ENCODE measurements at regions not wholly inside any gene's neighbourhood (a gene's known extent, or its start where the extent isn't known, plus 50 kb on each side); places are given as distances from the start of the nearest gene placed in this dataset.

GRCh38 chr3:194805546-194805945, 119.9 kb downstream of the FAM43A start:
- no peak for DNase-seq

DNA sequence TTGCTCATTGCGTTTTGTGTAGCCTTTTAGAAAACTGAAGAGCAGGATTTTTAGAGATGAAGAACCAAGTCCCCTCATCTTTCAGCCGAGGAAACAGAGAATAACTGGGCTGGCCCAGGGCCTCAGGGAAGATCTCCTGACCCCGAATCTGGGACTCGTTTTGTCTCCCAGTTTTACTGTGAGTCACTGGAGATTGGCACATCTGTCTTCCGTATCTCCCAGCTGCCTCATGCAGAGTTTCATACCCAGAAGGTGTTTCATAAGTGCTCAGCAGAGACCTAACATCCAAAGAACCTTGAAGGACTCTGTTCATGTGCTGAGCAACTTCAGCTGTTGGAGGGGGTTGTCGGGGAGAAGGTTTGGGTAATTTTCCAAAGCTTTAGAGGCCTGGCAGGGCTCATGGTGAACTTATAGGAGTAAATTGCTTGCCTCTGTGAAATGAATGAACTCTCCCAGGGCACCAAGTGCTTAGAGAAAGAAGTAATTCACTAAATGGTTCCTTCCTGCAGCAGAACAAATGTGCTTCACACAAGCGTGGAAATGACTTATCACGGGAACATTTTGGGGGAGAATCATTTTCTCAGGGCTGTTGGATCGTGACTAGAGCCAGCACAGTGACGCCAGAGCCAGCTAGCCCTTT, 121.4 kb downstream of the FAM43A start:
- no peak for DNase-seq

DNA sequence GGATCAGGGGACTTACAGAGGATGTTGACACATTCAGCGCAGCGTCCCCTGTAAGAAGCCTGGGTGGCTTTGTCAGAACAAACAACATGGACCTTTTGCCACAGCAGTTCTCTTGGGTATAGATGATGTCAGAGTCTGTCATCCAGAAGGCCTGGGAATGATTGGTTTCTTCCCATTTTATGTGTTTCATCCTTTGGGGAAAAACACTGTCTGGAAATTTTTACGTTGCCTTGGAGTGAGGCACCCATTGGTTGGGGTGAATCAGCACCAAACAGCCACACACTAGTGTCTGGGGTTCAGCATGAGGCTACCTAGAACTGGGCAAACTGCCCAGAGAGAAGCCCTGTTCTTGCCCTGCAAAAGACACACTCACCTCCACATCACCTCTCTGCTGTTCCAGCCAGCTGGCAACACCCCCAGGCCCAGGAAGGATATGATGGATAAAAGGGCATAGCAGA, 123.0 kb downstream of the FAM43A start:
- no peak for DNase-seq

GRCh38 chr3:194809382-194809781, 123.7 kb downstream of the FAM43A start:
- no peak for DNase-seq

GRCh38 chr3:194810076-194810475, 124.4 kb downstream of the FAM43A start:
- DNase-seq, result no peak

GRCh38 chr3:194811118-194811517, 125.4 kb downstream of the FAM43A start:
- DNase-seq, result no peak

- peak; percentile 29 for DNase-seq
Measured at GRCh38 chr3:194812176-194812575, 126.5 kb downstream of the FAM43A start.

GRCh38 chr3:194814878-194815357, 129.2 kb downstream of the FAM43A start:
- no peak for DNase-seq

DNA sequence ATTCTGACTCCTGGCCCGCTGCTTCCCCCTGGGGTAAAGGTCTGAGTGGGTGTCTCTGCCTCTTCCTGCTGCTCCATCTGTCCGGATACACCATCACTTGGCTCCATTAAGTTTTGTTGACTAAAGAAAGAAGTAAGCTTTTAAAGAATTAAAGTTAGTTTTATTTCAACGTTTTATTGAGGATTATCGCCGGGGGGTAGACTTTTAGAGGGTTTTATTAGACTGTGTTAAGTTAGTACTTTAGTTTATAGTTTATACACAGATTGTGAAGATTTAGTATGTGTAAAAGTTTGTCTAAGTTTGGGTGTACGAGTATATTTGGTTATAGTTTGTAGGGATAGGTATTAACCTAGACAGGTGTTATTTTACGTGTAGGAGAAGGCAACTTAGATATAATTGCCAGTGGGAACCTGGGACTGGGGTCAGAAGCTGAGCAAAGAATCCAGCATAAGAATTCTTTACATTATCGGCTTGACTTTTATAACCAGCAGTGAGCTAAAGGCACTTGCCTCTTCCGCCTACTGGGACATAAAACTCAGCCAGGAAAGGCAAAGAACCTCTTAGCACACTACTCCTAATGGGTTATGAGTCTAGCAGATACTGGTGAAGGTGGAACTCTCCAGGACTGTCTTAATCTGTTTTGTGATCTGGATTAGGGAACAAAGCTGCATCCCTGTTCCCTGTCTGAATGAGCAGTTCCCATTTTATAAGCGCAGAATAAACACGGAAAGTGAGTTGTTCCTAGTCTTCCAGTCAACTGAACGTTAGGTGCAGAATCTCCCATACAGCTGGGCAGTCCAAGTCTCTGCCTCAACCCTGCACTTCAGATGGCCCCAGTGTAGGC, 131.3 kb downstream of the FAM43A start:
- no peak for DNase-seq

- no peak for DNase-seq
Measured at GRCh38 chr3:194817592-194817930, 131.9 kb downstream of the FAM43A start.

DNA sequence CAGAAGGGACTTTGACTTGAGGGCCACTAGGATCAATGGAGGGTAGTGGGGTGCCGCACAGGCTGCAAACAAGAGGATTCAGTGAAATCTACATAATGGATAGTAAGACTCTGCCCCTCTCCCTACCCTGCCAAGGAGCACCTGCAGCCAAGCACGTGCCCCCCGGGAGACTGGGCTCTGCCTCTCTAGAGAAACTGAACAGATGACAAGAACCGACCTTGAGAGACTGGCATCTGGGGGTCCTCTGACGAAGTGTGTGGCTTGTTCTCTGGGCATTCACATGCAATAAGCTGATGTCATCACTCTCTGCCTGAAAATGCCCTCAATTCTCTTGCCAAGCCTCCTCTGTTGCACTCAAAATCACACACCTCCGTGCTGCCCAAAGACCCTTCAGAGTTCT, 132.3 kb downstream of the FAM43A start:
- DNase-seq, result no peak

DNA sequence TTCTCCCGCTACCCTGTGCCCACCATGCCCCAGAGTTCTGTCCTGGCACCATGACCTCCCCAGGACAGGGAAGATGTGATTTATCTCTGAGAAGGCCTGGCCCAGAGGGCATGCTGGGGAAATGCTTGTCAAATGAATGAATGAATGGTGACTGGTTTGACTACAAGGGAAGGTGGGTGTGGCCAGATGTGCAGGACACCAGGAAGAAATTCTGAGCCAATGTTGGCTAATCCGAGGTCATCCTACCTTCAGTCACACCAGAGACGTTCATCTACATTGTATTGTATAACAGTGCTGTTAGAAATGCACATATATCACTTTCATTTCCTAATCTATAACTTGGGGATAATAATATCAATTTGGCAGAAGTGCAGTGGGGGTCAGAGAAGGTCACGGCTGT, 138.4 kb downstream of the FAM43A start:
- DNase-seq, result no peak

DNA sequence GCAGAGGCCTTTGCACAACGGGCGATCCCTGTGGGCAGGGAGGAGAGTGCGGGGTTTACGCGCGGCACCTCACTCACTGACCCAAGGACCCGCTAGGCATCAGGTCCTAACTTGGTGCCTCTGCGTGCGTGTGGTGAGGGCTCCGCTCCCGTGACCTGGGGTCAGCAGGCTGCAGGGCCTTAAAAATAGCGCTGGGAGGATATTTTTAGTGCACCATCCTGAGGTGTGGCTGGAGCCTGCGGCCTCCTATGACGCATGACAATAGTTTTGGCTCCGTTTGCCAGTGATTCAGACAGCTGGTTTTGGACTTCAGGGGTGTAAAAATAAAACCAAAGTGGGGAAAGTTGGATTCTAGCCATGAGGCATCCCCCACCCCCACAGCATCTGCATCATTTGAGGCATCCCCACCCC, 139.0 kb downstream of the FAM43A start:
- no peak for DNase-seq

GRCh38 chr3:194826594-194826993, 140.9 kb downstream of the FAM43A start:
- no peak for DNase-seq

GRCh38 chr3:194827486-194827885, 141.8 kb downstream of the FAM43A start:
- DNase-seq, result no peak

DNA sequence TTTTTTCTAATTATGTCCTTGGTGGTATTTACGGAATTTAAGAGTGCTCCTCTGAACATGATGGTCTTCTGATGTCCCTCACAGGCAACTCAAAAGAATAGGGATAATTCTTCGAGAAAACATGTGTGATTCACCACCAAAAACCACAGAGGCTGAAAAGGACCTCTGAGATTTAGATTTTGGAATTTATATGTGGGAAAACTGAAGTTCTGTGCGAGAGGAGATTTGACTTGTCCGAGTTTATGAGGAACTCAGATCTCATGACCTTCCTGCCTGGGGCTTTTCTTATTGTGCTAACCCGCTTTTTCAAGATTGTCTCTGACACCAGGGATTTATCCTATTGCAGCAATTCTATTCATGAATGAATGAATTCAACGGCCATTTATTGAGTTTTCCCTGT, 142.4 kb downstream of the FAM43A start:
- DNase-seq, result no peak

DNA sequence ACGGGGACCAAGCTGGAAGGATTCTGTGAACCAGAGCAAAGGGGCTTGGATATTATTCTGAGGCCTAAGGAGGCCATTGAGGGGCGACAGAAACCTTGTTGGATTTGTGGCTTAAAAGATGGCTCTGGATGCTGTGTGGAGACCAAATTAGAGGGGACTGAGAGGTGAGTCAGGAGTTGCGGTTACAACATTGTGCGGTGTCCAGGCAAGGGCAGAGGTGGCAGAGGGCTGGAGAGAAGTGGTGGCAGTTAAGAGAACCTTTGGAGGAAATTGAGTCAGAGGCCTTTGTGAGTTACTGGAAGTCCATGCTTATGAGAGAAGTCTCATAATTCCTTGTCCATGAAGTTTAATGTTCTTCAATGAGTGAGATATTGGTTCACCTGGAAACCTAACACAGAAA, 143.2 kb downstream of the FAM43A start:
- no peak for DNase-seq

DNA sequence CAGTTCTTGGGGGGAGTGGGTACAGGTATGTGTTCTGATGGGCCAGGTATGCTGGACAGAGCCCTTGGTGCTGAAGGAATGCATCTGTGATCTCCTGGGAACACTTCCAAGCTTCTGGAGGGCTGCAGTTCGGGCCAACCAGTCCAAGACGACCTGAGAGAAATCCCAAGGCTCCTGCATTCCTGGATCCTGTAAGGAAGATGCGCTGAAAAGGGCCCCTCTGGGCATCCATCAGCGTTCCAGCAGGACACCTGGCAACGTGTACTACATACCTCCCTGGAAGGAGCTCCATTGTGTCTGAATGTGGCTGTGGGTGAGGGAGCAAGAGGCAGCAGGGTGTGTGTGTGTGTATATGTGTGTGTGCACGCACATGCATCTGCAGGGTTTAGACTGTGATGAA, 144.7 kb downstream of the FAM43A start:
- DNase-seq, result no peak

- no peak for DNase-seq
Measured at GRCh38 chr3:194830978-194831377, 145.3 kb downstream of the FAM43A start.

- DNase-seq, result no peak
Measured at GRCh38 chr3:194832346-194833104, 146.8 kb downstream of the FAM43A start.

- DNase-seq, result no peak
Measured at GRCh38 chr3:194833114-194833910, 147.6 kb downstream of the FAM43A start.

DNA sequence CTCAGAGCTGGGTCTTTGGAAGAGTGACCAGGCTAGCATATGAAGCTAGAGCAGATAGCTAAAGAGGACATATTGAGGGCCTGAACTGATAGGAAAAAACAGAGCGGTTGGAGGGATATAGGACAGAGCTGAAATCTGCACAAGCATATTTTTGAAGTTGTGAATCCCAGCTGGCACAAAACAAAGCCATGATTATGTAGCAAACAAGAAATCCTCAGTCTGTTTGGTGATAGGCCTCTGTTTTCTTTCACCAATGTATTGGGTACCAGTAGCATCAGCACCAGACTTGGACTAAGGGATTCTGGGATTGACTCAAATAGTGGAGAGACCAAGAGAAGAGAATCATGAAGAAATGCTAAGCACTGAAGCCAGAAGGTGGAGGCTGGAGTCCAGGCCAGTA, 151.0 kb downstream of the FAM43A start:
- no peak for DNase-seq

Data from renal pelvis (tissue), 1 donor.